Sigmoid colon (tissue), 3 donors: ENCODE measurements at regions not wholly inside any gene's neighbourhood (a gene's known extent, or its start where the extent isn't known, plus 50 kb on each side); places are given as distances from the start of the nearest gene placed in this dataset.

ENCODE experiments used
- CTCF ChIP-seq, 4 experiments: fragments of 450-650 bp in 3 of 4; fragments of 200-600 bp in 1 of 4; IDR thresholded peaks; one replicate each; pipeline ENCODE4 v1.5.1; 2016 to 2019; ENCODE audit warnings: antibody characterized with exemption in 4 of 4, mild to moderate bottlenecking in 3 of 4, moderate library complexity in 2 of 4
- POLR2A ChIP-seq, 2 donors: fragments of 450-650 bp; IDR thresholded peaks; one replicate each; pipeline ENCODE4 v1.6.1; 2016; ENCODE audit warnings: antibody characterized with exemption in 2 of 2, mild to moderate bottlenecking in 2 of 2, moderate library complexity in 2 of 2

GRCh38 chr2:37870829-37871228 is 54.3 kb upstream of the RMDN2 start:
- TF ChIP-seq CTCF (IDR thresholded peaks at IDR 0.05): no peak
- no peak for TF ChIP-seq POLR2A (IDR thresholded peaks at IDR 0.05)
